ENCODE measurements at regions not wholly inside any gene's neighbourhood (a gene's known extent, or its start where the extent isn't known, plus 50 kb on each side); places are given as distances from the start of the nearest gene placed in this dataset.

DNA sequence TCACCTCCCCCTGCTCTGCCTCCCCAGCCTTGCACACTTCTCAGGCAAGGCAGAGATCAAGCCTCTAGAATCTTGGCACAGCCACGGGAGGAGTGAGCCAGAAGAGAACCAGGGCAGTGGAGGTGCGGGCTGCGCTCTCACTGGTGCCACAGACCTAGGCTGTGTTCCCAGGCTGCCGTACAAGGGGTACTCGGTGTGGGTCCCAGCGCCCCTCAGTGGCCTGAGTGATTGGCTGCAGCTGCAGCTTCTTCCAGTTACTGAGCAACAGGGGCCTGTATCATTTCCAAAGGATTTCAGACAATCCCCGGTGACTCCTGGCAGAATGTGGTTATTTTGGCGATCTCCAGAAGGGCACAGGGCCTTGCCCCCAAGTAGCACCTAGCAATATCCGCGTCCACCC lies 1852.1 kb downstream of the TP53TG3F start:
- ATAC-seq (ENCODE audit: low FRiP score): no peak
- 62 to 65% methylated on average over 10 of the region's 10 CpGs for WGBS, 2 donors
- H3K27me3 ChIP-seq (ENCODE audit: control insufficient read depth in 1 of 2, insufficient read depth in 2 of 2, low read length in 1 of 2): no peaks in the 10 kb centered on the region
- H3K9me3 ChIP-seq (ENCODE audit: control insufficient read depth, low read length): no peaks in the 10 kb centered on the region
- H3K4me3 ChIP-seq (ENCODE audit: low read length in 2 of 2): no peak overlapping the region
- H3K36me3 ChIP-seq (ENCODE audit: control insufficient read depth in 1 of 2, insufficient read depth in 2 of 2, low read length in 1 of 2): no peaks in the 10 kb centered on the region
- H3K4me1 ChIP-seq (ENCODE audit: control insufficient read depth in 1 of 2, insufficient read depth in 2 of 2, low read length in 2 of 2): no peaks in the 10 kb centered on the region
- no peak for DNase-seq
- intact Hi-C loops (cut with DNase I): no loop called here
- no peak overlapping the region for H3K27ac ChIP-seq (ENCODE audit: low read depth in 1 of 2, low read length in 2 of 2)

DNA sequence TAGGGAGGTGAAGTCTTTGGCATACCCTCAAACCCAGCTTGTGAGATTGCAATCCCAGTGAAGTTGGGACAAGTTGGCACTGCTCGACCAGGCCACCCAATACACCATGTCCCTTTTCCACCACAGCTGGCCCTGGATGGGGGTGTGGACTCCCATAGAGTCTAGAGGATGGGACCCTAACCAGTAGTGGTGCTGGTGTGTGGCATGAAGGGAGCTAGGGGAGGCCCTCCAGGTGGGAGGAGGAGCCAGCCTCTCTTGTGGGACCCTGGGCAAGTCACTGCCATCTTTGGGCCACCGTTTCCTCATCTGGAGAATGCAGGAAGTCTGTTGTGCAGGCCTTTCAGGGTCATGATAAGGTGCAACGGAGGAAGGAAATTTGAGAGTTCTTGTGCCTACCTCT lies 1854.9 kb downstream of the TP53TG3F start:
- H3K27me3 ChIP-seq (ENCODE audit: control insufficient read depth in 1 of 2, insufficient read depth in 2 of 2, low read length in 1 of 2): no peaks in the 10 kb centered on the region
- intact Hi-C loops (cut with DNase I): no loop called here
- no peaks in the 10 kb centered on the region for H3K9me3 ChIP-seq (ENCODE audit: control insufficient read depth, low read length)
- DNase-seq (no peak), ATAC-seq (ENCODE audit: low FRiP score) (no peak)
- H3K27ac ChIP-seq (ENCODE audit: low read depth in 1 of 2, low read length in 2 of 2): no peak overlapping the region
- H3K4me3 ChIP-seq (ENCODE audit: low read length in 2 of 2): no peak overlapping the region
- no peaks in the 10 kb centered on the region for H3K4me1 ChIP-seq (ENCODE audit: control insufficient read depth in 1 of 2, insufficient read depth in 2 of 2, low read length in 2 of 2)
- H3K36me3 ChIP-seq (ENCODE audit: control insufficient read depth in 1 of 2, insufficient read depth in 2 of 2, low read length in 1 of 2): no peaks in the 10 kb centered on the region
- 29 to 47% methylated on average over 3 of the region's 3 CpGs for WGBS, 2 donors

DNA sequence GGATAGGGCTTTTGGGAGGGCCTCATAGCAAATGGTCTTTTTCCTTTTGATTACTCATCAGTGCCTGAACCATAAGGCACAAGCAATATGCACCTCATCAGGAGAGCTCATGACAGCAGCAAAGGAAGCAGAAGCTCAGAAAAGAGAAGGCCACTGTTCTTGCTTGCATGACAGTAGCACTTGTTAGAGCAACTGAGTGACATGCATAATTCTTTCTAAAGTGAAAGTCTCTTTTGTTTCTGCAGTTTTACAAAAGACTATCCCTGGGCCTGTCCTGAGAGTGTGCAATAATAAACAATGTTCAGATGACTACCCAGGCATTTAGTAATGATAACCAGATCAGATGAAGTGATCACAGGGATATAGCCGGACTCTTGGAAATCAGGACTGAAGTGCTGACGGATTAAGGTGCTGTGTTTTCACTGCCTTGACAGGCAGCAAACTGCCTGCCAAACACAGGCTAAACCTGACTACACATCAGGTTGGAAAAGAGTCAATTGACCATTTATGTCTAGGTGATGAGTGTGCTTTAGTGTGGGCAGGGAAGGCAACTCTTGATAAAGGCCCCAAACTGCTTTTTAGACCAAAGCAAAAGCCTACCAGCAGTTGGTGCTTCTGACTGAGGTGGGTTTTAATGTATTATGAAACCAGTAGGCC lies 1860.3 kb downstream of the TP53TG3F start:
- no peak overlapping the region for H3K4me3 ChIP-seq (ENCODE audit: low read length in 2 of 2)
- no peaks in the 10 kb centered on the region for H3K27me3 ChIP-seq (ENCODE audit: control insufficient read depth in 1 of 2, insufficient read depth in 2 of 2, low read length in 1 of 2)
- H3K36me3 ChIP-seq (ENCODE audit: control insufficient read depth in 1 of 2, insufficient read depth in 2 of 2, low read length in 1 of 2): no peaks in the 10 kb centered on the region
- H3K9me3 ChIP-seq (ENCODE audit: control insufficient read depth, low read length): no peaks in the 10 kb centered on the region
- no peak overlapping the region for H3K27ac ChIP-seq (ENCODE audit: low read depth in 1 of 2, low read length in 2 of 2)
- no peaks in the 10 kb centered on the region for H3K4me1 ChIP-seq (ENCODE audit: control insufficient read depth in 1 of 2, insufficient read depth in 2 of 2, low read length in 2 of 2)
- intact Hi-C loops (cut with DNase I): no loop called here
- 51 to 59% methylated on average over 2 of the region's 2 CpGs for WGBS, 2 donors
- DNase-seq (no peak), ATAC-seq (ENCODE audit: low FRiP score) (no peak)

DNA sequence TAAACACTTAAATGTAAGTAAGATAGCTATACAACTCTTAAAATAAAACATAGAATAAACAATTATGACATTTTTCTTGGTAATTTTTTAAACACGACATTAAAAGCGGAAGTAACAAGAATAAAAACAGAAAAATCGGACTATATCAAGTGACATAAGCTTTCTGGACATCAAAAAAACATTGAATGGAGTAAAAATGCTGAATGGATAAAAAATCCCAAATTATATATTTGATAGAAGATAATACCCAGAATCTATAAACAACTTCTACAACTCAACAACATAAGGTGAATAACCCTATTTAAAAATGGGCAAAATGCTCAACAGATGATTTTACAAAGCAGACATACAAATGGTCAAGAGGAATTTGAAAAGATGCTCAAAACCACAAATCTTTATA lies 1866.5 kb downstream of the TP53TG3F start:
- 67 to 71% methylated on average over 3 of the region's 3 CpGs for WGBS, 2 donors
- ATAC-seq (ENCODE audit: low FRiP score) (no peak), DNase-seq (no peak)
- Histone ChIP-seq H3K27me3 (ENCODE audit: control insufficient read depth in 1 of 2, insufficient read depth in 2 of 2, low read length in 1 of 2) (no peaks in the 10 kb centered on the region), H3K4me1 (ENCODE audit: control insufficient read depth in 1 of 2, insufficient read depth in 2 of 2, low read length in 2 of 2) (no peaks in the 10 kb centered on the region), H3K36me3 (ENCODE audit: control insufficient read depth in 1 of 2, insufficient read depth in 2 of 2, low read length in 1 of 2) (no peaks in the 10 kb centered on the region), H3K4me3 (ENCODE audit: low read length in 2 of 2) (no peak overlapping the region), H3K9me3 (ENCODE audit: control insufficient read depth, low read length) (no peaks in the 10 kb centered on the region), H3K27ac (ENCODE audit: low read depth in 1 of 2, low read length in 2 of 2) (no peak overlapping the region)
- intact Hi-C loops (cut with DNase I): no loop called here

DNA sequence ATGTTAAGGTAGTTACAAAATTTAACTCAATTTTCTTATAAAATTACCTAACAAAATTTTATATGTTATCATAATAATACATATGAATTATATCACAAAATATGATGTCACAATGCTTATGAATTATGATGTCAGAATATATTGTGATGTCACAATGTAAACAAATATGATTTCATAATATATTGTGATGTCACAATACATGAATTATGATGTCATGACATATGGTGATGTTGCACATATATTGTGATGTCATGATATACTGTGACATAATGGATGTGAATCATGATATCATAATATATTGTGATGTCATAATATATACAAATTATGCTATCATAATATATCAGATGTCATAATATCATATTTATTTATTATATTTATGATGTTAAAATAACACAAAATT lies 1879.9 kb downstream of the TP53TG3F start:
- intact Hi-C loops (cut with DNase I): no loop called here
- Histone ChIP-seq H3K4me1 (ENCODE audit: control insufficient read depth in 1 of 2, insufficient read depth in 2 of 2, low read length in 2 of 2) (no peaks in the 10 kb centered on the region), H3K9me3 (ENCODE audit: control insufficient read depth, low read length) (no peaks in the 10 kb centered on the region), H3K36me3 (ENCODE audit: control insufficient read depth in 1 of 2, insufficient read depth in 2 of 2, low read length in 1 of 2) (no peaks in the 10 kb centered on the region), H3K27me3 (ENCODE audit: control insufficient read depth in 1 of 2, insufficient read depth in 2 of 2, low read length in 1 of 2) (peaks cover 0 to 1% of the 10 kb centered on the region in 2 donors), H3K4me3 (ENCODE audit: low read length in 2 of 2) (no peak overlapping the region), H3K27ac (ENCODE audit: low read depth in 1 of 2, low read length in 2 of 2) (no peak overlapping the region)
- ATAC-seq (ENCODE audit: low FRiP score): no peak
- DNase-seq: no peak

DNA sequence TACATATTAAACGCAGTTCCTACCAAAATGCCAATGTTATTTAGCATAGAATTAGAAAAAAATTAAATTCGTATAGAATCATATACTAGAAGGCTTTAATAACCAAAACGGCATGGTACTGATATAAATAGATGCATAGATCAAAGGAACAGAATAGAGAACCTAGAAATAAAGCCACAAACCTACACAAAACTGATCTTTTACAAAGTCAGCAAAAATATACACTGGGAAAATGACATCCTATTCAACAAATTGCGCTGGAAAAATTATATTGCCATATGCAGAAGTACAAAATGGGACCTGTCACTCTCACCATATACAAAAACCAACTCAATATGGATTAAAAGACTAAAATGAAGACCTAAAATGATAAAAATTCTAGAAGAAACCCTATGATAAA lies 1882.6 kb downstream of the TP53TG3F start:
- Histone ChIP-seq H3K27ac (ENCODE audit: low read depth in 1 of 2, low read length in 2 of 2) (no peak overlapping the region), H3K27me3 (ENCODE audit: control insufficient read depth in 1 of 2, insufficient read depth in 2 of 2, low read length in 1 of 2) (no peaks in the 10 kb centered on the region), H3K9me3 (ENCODE audit: control insufficient read depth, low read length) (no peaks in the 10 kb centered on the region), H3K4me3 (ENCODE audit: low read length in 2 of 2) (no peak overlapping the region), H3K36me3 (ENCODE audit: control insufficient read depth in 1 of 2, insufficient read depth in 2 of 2, low read length in 1 of 2) (no peaks in the 10 kb centered on the region), H3K4me1 (ENCODE audit: control insufficient read depth in 1 of 2, insufficient read depth in 2 of 2, low read length in 2 of 2) (no peaks in the 10 kb centered on the region)
- no peak for DNase-seq
- intact Hi-C loops (cut with DNase I): no loop called here
- WGBS, 2 donors: 39 to 40% methylated on average over 4 of the region's 4 CpGs
- no peak for ATAC-seq (ENCODE audit: low FRiP score)

DNA sequence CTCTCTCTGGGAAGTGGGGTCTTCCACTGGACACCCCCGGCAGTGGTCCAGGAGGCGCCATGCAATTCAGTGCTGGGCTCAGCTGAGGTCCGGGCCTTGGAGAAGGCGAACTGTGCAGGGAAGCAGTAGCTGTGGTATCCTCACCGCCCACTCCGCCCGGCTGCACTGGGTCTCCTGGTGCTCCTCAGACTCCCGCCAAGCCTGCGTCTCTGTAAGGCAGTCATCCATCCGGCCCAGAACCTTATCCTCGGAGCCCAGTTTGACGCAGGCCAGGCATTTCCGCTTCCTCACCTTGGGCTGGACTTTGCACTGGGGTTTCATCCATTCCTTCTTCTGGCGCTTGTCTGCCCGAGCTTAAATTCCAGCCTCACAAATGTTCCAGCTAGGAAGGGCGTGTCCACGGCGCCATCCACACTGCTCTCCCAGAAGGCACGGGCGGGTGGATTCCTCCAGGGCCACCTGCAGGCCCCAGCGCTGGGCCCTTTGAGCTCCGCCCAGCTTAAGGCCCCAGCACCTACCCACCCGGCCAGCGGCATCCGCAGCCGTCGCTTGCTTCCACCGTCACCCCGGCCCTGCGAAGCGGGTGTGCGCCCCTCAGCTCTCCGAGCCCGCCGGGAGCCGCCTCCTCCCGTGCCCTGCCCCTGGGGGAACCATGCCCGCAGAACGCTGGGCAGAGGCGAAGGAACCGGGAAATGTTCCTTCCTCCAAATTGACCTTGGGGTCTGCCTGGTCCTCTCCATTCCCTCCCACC lies 1884.8 kb downstream of the TP53TG3F start:
- Histone ChIP-seq H3K36me3 (ENCODE audit: control insufficient read depth in 1 of 2, insufficient read depth in 2 of 2, low read length in 1 of 2) (no peaks in the 10 kb centered on the region), H3K4me3 (ENCODE audit: low read length in 2 of 2) (no peak overlapping the region), H3K27ac (ENCODE audit: low read depth in 1 of 2, low read length in 2 of 2) (no peak overlapping the region), H3K4me1 (ENCODE audit: control insufficient read depth in 1 of 2, insufficient read depth in 2 of 2, low read length in 2 of 2) (no peaks in the 10 kb centered on the region), H3K27me3 (ENCODE audit: control insufficient read depth in 1 of 2, insufficient read depth in 2 of 2, low read length in 1 of 2) (no peaks in the 10 kb centered on the region), H3K9me3 (ENCODE audit: control insufficient read depth, low read length) (no peaks in the 10 kb centered on the region)
- intact Hi-C loops (cut with DNase I): no loop called here
- DNase-seq: peak in 1 of 2 donors; percentile 64
- WGBS, 2 donors: 63 to 67% methylated on average over 40 to 41 of the region's 41 CpGs
- peak; percentile 41 for ATAC-seq (ENCODE audit: low FRiP score)

DNA sequence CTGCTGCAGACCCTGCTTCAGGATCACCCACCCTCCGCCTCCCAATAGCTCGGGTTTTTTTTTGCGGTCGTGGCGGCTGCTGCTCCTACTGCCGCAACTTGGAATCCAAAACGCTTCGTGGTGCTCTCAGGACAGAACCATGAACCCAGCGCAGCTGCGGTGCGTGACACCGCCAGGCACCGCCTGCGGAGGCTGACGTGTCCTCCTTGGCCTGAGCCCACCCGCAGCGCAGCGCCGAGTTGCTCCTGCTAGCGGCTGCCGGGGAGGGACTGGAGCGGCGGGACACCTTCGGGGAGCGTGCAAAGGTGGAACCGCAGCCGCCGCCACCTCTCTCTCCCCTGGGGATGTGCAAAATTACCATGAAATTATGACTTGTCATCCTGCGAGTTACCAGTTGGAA lies 1893.0 kb downstream of the TP53TG3F start:
- no peaks in the 10 kb centered on the region for H3K36me3 ChIP-seq (ENCODE audit: control insufficient read depth in 1 of 2, insufficient read depth in 2 of 2, low read length in 1 of 2)
- 38 to 41% methylated on average over 29 of the region's 29 CpGs for WGBS, 2 donors
- no peak overlapping the region for H3K4me3 ChIP-seq (ENCODE audit: low read length in 2 of 2)
- no peaks in the 10 kb centered on the region for H3K4me1 ChIP-seq (ENCODE audit: control insufficient read depth in 1 of 2, insufficient read depth in 2 of 2, low read length in 2 of 2)
- intact Hi-C loops (cut with DNase I): no loop called here
- DNase-seq (no peak), ATAC-seq (ENCODE audit: low FRiP score) (no peak)
- peaks cover 2% of the 10 kb centered on the region for H3K9me3 ChIP-seq (ENCODE audit: control insufficient read depth, low read length)
- H3K27ac ChIP-seq (ENCODE audit: low read depth in 1 of 2, low read length in 2 of 2): no peak overlapping the region
- no peaks in the 10 kb centered on the region for H3K27me3 ChIP-seq (ENCODE audit: control insufficient read depth in 1 of 2, insufficient read depth in 2 of 2, low read length in 1 of 2)

DNA sequence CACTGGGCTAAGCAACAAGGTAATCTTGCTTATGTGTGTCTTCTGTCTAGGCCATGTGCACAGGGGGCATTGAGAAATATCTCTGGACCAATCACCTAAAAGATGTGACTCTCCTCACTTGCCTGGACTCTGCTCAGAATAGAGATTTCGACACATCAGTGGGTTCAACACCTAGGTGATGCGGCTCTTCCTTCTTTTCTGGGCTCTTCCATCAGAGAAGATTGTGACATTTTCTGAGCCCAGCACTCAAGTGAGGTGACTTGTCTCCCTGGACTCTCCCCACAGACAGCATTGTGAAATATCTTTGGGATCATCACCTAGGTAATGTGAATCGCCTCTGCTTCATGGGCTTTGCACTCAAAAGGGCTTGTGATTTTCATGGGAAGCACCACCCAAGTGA lies 1904.1 kb downstream of the TP53TG3F start:
- H3K27ac ChIP-seq (ENCODE audit: low read depth in 1 of 2, low read length in 2 of 2): no peak overlapping the region
- DNase-seq (no peak), ATAC-seq (ENCODE audit: low FRiP score) (no peak)
- H3K4me1 ChIP-seq (ENCODE audit: control insufficient read depth in 1 of 2, insufficient read depth in 2 of 2, low read length in 2 of 2): no peaks in the 10 kb centered on the region
- intact Hi-C loops (cut with DNase I): no loop called here
- WGBS, 2 donors: 45 to 57% methylated on average over 3 of the region's 3 CpGs
- no peaks in the 10 kb centered on the region for H3K27me3 ChIP-seq (ENCODE audit: control insufficient read depth in 1 of 2, insufficient read depth in 2 of 2, low read length in 1 of 2)
- no peak overlapping the region for H3K4me3 ChIP-seq (ENCODE audit: low read length in 2 of 2)
- peaks cover 5% of the 10 kb centered on the region for H3K9me3 ChIP-seq (ENCODE audit: control insufficient read depth, low read length)
- no peaks in the 10 kb centered on the region for H3K36me3 ChIP-seq (ENCODE audit: control insufficient read depth in 1 of 2, insufficient read depth in 2 of 2, low read length in 1 of 2)

Data from aorta (tissue), 5 donors.